ENCODE measurements at regions not wholly inside any gene's neighbourhood (a gene's known extent, or its start where the extent isn't known, plus 50 kb on each side); places are given as distances from the start of the nearest gene placed in this dataset.

- no peaks in the 10 kb centered on the region for H3K4me1 Mint-ChIP-seq
- ATAC-seq (ENCODE audit: low read depth) = no peak
- TF ChIP-seq CTCF (IDR thresholded peaks at IDR 0.05) = no peak
- H3K9me3 Mint-ChIP-seq = peaks cover 6% of the 10 kb centered on the region
- POLR2A ChIA-PET = no interaction called here
- no peaks in the 10 kb centered on the region for H3K36me3 Mint-ChIP-seq (ENCODE audit: low read depth)
- H3K27me3 Mint-ChIP-seq = no peaks in the 10 kb centered on the region
- no peak overlapping the region for H3K4me3 Mint-ChIP-seq
- CTCF ChIA-PET = no interaction called here
- intact Hi-C loops (cut with micrococcal nuclease) = no loop called here
- no peak overlapping the region for H3K27ac Mint-ChIP-seq
- no peak for DNase-seq
These were observed 606.6 kb downstream of the MED13L start for GRCh38 chr12:115670869-115671268.

GRCh38 chr12:115667116-115667515, 610.4 kb downstream of the MED13L start:
- CTCF ChIA-PET = no interaction called here
- no peak for DNase-seq
- Mint-ChIP-seq H3K9me3 (peaks cover 4% of the 10 kb centered on the region), H3K27me3 (no peaks in the 10 kb centered on the region), H3K36me3 (ENCODE audit: low read depth) (no peaks in the 10 kb centered on the region), H3K4me3 (no peak overlapping the region), H3K27ac (no peak overlapping the region), H3K4me1 (no peaks in the 10 kb centered on the region)
- no peak for TF ChIP-seq CTCF (IDR thresholded peaks at IDR 0.05)
- intact Hi-C loops (cut with micrococcal nuclease) = no loop called here
- ATAC-seq (ENCODE audit: low read depth) = no peak
- POLR2A ChIA-PET = no interaction called here

GRCh38 chr12:115666168-115666567, 611.3 kb downstream of the MED13L start:
- ChIA-PET POLR2A (no interaction called here), CTCF (no interaction called here)
- no peak overlapping the region for H3K4me3 Mint-ChIP-seq
- H3K9me3 Mint-ChIP-seq = no peaks in the 10 kb centered on the region
- no peaks in the 10 kb centered on the region for H3K36me3 Mint-ChIP-seq (ENCODE audit: low read depth)
- no peak for ATAC-seq (ENCODE audit: low read depth)
- no peak for DNase-seq
- intact Hi-C loops (cut with micrococcal nuclease) = no loop called here
- no peak overlapping the region for H3K27ac Mint-ChIP-seq
- H3K4me1 Mint-ChIP-seq = no peaks in the 10 kb centered on the region
- no peak for TF ChIP-seq CTCF (IDR thresholded peaks at IDR 0.05)
- no peaks in the 10 kb centered on the region for H3K27me3 Mint-ChIP-seq

- Mint-ChIP-seq H3K4me3 (no peak overlapping the region), H3K36me3 (ENCODE audit: low read depth) (no peaks in the 10 kb centered on the region), H3K27me3 (peaks cover 3% of the 10 kb centered on the region), H3K9me3 (no peaks in the 10 kb centered on the region), H3K4me1 (no peaks in the 10 kb centered on the region), H3K27ac (no peak overlapping the region)
- ChIA-PET POLR2A (no interaction called here), CTCF (no interaction called here)
- intact Hi-C loops (cut with micrococcal nuclease) = no loop called here
- DNase-seq (no peak), ATAC-seq (ENCODE audit: low read depth) (no peak)
- TF ChIP-seq CTCF (IDR thresholded peaks at IDR 0.05) = no peak
These were observed 616.4 kb downstream of the MED13L start for GRCh38 chr12:115661112-115661511.

GRCh38 chr12:115660211-115660805, 617.2 kb downstream of the MED13L start:
- H3K27me3 Mint-ChIP-seq = peaks cover 3% of the 10 kb centered on the region
- no peaks in the 10 kb centered on the region for H3K9me3 Mint-ChIP-seq
- H3K27ac Mint-ChIP-seq = no peak overlapping the region
- CTCF ChIA-PET = no interaction called here
- POLR2A ChIA-PET = no interaction called here
- no peak for TF ChIP-seq CTCF (IDR thresholded peaks at IDR 0.05)
- no peak overlapping the region for H3K4me3 Mint-ChIP-seq
- no peaks in the 10 kb centered on the region for H3K36me3 Mint-ChIP-seq (ENCODE audit: low read depth)
- ATAC-seq (ENCODE audit: low read depth) (no peak), DNase-seq (no peak)
- H3K4me1 Mint-ChIP-seq = no peaks in the 10 kb centered on the region
- intact Hi-C loops (cut with micrococcal nuclease) = no loop called here

Data from activated B cell treated with CpG ODN at 0.5 μM for 24 hours (primary cell).